PFSK-1 (cell line): ENCODE measurements at regions not wholly inside any gene's neighbourhood (a gene's known extent, or its start where the extent isn't known, plus 50 kb on each side); places are given as distances from the start of the nearest gene placed in this dataset.

ENCODE experiments used
- FOXP2 ChIP-seq: optimal IDR thresholded peaks from 2 replicates; pipeline ENCODE3; 2011; ENCODE audit warnings: borderline replicate concordance, control low read depth, inconsistent platforms; ENCODE audit not compliant: insufficient read depth; ENCODE audit errors: extremely low read length, extremely low read depth
- POLR2AphosphoS5 ChIP-seq: IDR thresholded peaks from 2 replicates; pipeline ENCODE4 v1.6.1; 2012; ENCODE audit warnings: low read depth, mild to moderate bottlenecking, control low read depth, low read length, moderate library complexity
- REST ChIP-seq, 2 experiments: IDR thresholded peaks; 2 replicates each; pipeline versions ENCODE4 v1.6.1 to v1.8.0; 2011 to 2012; ENCODE audit warnings: low read depth in 2 of 2, low read length in 2 of 2, control low read depth in 1 of 2, inconsistent platforms in 1 of 2, mild to moderate bottlenecking in 1 of 2, moderate library complexity in 1 of 2; ENCODE audit not compliant: insufficient read depth in 1 of 2
- SIN3A ChIP-seq: IDR thresholded peaks from 2 replicates; pipeline ENCODE4 v1.6.1; 2012; ENCODE audit warnings: mild to moderate bottlenecking, low read length, moderate library complexity, borderline replicate concordance; ENCODE audit not compliant: insufficient read depth
- TAF1 ChIP-seq: IDR thresholded peaks from 2 replicates; pipeline ENCODE4 v1.6.1; 2012; ENCODE audit warnings: low read length, control low read depth, borderline replicate concordance; ENCODE audit not compliant: insufficient read depth

- no peak for TF ChIP-seq FOXP2
- no peak for TF ChIP-seq POLR2AphosphoS5
- no peak for TF ChIP-seq SIN3A
- no peak for TF ChIP-seq REST (IDR thresholded peaks at IDR 0.05; ENCODE audit: insufficient read depth in 1 of 2, low read depth in 2 of 2, low read length in 2 of 2)
- no peak for TF ChIP-seq TAF1
These were observed 53.4 kb upstream of the PAXBP1 start for GRCh38 chr21:32824950-32825349.

- no peak for TF ChIP-seq POLR2AphosphoS5
- TF ChIP-seq TAF1, result no peak
- TF ChIP-seq REST (IDR thresholded peaks at IDR 0.05; ENCODE audit: insufficient read depth in 1 of 2, low read depth in 2 of 2, low read length in 2 of 2), result no peak
- no peak for TF ChIP-seq FOXP2
- TF ChIP-seq SIN3A, result no peak
These were observed 55.0 kb upstream of the PAXBP1 start for GRCh38 chr21:32826329-32827167.

- TF ChIP-seq REST (IDR thresholded peaks at IDR 0.05; ENCODE audit: insufficient read depth in 1 of 2, low read depth in 2 of 2, low read length in 2 of 2), result no peak
- no peak for TF ChIP-seq POLR2AphosphoS5
- no peak for TF ChIP-seq SIN3A
- TF ChIP-seq TAF1, result no peak
These were observed 57.4 kb upstream of the PAXBP1 start for GRCh38 chr21:32828908-32829307.

- TF ChIP-seq POLR2AphosphoS5 (no peak), REST (IDR thresholded peaks at IDR 0.05; ENCODE audit: insufficient read depth in 1 of 2, low read depth in 2 of 2, low read length in 2 of 2) (no peak), TAF1 (no peak), FOXP2 (no peak), SIN3A (no peak)
These were observed 57.9 kb upstream of the PAXBP1 start for GRCh38 chr21:32829504-32829903.
